Fibroblast of skin of back (primary cell): ENCODE measurements at regions not wholly inside any gene's neighbourhood (a gene's known extent, or its start where the extent isn't known, plus 50 kb on each side); places are given as distances from the start of the nearest gene placed in this dataset.

Experiments used
- DNase-seq: peaks from one replicate; pipeline ENCODE4 v3.0.0-alpha.2; 2013

DNA sequence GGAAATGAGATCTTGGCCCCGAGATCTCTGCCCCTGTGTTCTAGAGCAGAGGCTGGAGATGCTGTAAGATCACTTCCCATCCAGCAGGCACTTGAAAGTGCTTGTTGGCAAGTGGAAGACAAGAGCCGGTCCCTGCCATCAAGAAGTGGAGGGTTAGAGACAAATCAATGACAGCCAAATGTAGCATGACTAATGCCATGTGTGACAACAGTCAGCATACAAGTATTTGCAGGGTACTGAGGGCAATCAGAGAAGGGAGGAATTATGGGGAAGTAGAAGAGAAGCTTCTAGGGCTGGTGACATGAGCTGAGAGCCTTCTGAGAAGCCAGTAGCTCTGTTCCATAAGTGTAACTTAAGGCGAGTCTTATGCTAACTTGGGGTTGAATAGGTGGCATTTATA lies 58.6 kb downstream of the TMEM17 start:
- peak; percentile 20 for DNase-seq

DNA sequence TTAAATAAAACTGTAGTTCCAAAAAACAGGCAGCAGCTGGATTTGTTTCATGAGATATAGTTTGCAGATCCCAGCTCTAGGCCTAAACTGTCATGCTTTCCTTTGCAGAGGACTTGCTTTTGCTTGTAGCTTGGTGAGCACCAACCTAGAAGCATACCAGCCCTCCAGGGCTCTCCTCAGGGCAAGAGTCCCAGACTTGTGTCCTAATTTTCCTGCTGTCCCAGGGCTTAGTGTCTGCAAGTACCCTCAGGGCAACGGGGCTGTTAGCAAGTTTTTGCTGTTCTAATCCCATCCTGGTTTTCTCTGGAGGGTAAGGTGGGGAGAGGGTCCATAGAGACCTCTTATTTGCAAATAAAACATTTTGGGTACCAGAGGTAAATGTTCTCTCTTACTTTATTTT lies 59.5 kb downstream of the TMEM17 start:
- no peak for DNase-seq

DNA sequence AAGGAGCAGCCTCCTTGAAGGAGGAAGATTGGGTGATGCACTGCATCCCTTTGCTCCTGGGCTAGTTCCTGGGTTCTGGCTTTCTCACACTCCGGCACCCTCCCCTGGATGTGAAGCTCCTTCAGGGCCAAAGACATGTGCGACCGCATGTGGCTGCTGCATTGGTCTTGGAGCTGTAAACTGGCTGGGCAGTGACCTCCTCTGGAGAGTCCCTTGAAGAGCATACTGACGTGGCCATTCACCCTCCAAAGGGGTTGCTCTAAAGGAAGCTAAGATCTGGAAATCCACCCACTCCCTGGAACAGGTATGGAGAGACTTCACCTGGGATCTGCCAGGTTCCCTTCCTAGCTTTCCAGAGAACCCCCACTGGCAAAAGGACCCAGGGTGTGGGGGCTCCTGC lies 62.1 kb downstream of the TMEM17 start:
- no peak for DNase-seq

DNA sequence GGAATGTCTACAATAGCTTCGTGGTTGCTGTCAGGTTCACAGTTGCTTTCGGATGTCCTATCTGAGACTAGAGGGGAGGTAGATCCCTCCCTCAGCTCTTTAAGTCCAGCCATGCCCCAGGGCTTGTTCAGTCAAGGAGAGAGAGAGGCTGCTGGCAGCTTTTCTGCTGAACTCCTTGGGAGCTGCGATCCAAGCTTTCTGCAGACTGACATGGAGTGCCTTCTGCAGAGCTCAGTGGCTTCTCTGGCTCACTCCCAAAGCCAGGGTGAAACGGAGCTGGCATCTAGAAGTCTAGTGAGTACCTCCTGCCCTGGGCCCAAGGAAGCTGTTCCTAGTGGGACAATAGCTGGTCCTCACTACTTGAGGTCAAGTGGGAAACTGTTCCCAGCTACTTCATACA lies 62.5 kb downstream of the TMEM17 start:
- no peak for DNase-seq

DNA sequence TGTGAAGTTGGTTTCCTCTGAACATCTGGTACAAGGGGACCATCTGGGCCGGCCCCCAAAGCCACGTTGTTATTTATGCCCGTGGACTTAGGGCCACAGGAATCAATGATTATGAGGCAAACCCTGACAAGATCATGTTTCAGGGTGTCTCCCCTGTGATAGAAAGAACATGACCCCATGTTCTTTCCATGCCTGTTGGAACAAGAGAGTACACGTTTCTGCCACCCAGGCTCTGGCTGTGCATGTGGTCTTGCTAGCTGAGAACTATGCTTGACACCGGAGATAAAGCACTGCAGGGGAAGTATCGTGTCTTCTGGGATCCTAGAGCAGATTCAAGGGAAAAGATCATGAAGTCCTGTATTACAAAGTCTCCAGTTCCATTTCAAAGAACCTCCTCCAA lies 64.2 kb downstream of the TMEM17 start:
- DNase-seq: no peak

DNA sequence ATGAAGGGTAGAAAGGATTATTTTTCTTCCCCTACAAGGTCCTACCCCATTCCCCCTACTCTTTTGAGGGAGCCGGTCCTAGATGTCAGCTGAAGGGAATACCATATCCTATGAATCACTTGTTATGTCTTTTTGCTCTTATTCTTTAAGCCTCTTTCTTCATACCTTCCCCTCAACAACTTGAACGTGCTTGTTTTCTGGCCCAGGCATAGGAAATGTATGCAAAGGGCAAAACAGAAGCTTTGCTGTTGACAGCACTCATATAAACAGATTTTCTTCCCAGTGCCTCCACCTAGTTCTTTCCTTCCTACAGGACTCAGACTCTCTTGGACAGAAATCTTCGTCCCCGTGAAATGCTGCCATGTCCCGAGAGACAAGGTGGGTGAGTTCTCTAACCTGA lies 64.6 kb downstream of the TMEM17 start:
- no peak for DNase-seq

DNA sequence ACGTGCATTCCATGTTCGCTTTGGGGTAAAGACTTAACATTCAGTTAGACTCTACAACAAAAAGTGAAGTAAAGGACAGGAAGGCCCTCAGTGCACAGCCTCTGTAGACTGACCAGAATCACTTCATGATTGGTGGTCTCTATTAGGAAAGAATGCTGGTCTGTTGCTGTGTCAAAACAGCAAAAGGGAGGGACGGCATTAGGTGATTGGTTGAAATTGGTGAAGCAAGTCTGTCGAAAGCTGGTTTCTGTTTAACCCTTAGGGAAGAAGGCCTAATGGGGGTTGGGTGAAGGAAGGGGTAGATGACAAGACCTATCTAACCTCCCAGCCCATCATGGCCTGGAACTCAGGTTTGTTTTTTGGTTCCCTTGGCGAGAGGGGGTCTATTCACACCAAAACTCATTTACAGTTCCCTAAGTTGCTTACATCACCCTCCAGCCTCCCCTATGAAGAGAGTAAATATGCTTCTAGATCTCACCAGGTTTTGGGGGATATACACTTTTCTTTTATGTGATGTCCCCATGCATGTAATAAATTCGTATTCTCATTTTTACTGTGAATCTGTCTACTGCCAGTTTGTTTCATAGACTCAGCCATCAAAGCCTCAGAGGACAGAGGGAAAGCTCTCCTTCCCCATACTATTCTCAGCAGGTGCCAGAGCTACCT lies 65.6 kb downstream of the TMEM17 start:
- DNase-seq: no peak

DNA sequence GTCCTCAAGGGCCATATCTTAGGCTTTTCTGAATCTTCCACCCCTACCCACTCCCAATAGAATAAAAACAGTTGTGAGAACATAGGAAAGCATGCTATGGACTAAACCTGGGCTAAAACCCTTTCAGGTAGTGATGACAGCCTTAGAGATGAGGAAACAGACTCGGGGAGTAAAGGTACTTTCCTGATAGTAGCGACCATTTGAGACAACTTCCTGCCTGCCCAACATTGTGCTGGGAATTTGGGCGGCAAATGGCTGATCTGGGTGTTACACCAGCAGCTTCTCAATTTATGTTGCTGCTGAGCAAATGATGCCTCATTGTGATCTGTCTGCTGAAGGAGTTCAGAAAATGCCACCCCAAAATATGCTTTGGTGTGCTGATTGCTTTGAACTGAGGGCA lies 66.6 kb downstream of the TMEM17 start:
- DNase-seq: no peak

DNA sequence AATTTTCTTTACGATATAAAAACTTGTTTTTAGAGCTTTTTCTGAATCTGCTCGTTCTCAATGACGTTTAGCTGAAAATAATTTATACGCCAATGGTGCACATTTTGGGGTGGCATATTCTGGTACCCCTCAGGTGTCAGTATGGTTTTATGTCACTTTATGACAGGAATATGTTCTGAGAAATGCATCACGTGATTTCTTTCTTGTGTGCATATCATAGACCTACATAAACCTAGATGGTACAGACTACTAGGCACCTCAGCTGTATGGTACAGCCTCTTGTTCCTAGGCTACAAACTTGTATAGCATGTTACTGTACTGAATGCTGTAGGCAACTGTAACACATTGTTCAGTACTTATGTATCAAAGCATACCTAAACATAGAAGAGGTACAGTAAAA lies 68.2 kb downstream of the TMEM17 start:
- DNase-seq: no peak

DNA sequence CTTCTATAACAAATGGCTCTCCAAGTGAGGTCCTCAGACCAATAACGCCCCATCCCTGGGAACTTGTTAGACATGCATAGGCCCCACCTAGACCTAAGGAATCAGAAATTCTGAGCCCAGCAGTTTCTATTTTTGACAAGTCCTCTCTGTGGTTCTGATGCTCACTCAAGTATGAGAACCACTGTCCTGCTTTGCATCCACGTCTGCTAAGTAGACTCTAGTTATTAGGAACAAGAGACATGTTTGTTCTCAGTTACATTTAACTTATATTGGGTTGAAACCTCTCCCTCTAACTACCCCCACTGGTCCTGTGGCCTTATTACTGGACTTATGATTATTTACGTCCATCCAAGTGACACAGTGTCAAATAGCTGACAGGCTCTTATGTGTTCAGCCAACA lies 70.3 kb downstream of the TMEM17 start:
- DNase-seq: no peak

DNA sequence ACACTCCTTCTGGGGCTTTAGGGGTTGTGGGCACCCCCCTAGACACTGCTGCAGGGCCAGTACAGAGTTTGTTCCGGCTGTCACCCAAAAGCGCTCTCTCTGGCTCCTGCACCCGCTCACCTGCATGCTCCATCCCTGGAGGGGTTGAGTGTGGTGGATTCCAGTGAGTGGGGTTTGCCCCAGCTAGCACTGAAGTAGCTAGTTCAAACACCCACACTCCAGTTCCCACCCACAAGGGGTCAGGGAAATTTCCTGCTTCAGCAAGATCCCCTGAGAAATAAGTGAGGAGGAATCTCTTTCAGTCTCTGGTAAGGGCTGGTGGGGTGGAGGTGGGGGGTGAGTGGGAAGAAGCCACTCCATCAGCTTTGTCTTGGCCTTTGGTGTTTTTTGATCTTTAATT lies 73.6 kb downstream of the TMEM17 start:
- no peak for DNase-seq

DNA sequence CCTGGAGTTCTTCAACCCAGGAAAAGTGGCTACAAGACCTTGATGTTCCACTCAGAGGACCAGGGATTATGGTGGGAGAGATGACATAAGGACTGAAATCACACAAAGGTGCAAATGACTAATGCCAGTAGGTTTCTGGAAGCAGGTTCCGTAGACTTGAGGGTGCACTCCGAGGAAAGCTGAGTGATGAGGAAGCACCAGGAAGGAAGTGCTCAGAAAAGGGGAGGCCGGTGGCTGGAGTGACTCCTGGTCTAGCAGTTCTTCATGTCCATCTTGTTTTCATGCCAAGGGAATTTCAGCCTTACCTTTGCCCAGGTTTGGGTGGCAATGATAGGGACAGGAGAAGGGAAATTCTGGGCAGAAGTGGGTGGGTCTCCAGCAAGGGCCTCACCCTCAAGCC lies 74.5 kb downstream of the TMEM17 start:
- no peak for DNase-seq

DNA sequence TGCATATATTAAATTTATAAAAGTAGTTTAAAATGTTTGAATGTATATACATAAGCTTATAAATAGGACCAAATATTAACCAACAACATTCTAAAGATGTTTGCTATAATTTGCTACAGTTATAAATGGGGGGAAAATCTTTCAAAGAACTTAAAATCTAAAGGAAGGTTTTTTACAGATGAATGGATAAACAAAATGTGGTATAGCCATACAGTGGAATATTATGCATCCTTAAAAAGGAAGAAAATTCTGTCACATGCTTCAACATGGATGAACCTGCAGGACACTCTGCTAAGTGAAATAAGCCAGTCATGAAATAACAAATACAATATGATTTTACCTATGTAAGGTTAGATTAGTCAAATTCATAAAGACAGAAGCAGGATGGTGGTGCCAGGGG lies 75.8 kb downstream of the TMEM17 start:
- no peak for DNase-seq

DNA sequence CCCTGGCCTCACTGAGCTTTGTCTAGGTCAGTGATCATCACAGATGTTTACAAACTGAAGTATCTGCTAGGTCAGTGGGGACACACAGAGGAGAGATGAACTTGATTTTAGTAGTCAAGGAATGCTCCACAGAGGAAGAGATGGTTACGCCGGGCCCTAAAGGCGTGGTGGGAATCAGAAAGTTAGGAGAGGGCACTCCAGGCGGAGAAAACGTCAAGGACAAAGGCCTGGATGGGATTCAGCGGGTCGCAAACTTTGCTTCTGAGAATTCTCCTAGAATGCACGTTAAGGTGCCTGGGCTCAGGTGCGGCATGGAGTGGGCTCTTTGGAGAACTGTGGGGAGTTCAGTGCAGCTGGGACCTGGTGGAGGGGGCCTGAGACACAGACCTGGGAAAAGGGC lies 78.8 kb downstream of the TMEM17 start:
- DNase-seq: no peak

DNA sequence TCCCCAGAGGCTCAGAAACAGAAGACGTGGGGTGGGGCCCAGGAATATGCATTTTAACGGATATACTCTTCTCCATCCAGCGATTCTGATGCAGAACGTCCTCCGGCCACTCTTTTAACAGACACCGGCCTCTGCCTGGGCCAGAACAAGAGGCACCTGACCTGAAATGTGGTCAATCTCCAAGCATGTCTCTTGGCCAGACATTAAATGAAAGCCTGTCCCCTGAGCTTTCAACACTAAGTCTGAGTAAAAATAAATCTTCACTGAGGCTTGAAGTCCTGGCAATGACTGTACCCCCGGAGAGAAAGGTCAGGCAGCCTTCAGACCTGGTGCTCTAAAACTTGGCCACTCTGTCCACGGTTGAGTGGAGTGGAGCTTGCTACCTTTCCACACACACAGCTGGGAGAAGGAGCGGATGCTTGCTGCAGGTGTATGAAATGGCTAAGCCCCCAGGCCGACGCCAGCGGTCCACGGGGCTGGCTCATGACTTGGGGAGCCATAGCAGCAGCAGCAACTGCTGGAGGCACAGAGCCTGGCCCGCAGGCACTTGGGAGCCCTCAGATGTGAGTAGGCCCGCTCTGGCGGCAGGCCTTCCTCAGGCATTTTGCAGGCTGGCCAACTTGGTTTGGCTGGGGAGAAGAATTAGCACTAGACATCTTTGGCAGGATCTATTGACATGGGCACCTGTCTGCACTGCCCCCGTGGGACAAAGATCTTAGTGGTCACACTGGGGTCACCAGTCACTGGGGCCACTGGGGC lies 79.7 kb downstream of the TMEM17 start:
- DNase-seq: no peak

DNA sequence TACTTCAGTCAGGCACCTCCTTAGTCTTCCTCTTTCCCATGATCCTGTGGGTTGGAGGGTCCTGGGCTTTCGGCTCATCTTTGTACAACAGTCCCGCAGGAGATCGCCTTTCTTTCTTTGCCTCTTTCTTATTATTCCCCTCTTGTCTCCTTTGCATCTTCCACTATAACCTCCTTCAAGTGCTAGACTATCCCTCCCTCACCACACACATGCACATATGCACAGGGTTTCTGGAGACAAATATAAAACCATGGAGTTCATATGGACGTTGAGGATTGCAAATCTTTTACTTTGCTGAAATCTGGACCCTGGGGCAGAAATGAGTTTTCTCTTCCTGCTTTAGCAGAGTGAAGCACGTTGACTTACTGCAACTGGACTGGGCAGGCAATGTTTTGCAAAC lies 80.3 kb downstream of the TMEM17 start:
- DNase-seq: no peak

DNA sequence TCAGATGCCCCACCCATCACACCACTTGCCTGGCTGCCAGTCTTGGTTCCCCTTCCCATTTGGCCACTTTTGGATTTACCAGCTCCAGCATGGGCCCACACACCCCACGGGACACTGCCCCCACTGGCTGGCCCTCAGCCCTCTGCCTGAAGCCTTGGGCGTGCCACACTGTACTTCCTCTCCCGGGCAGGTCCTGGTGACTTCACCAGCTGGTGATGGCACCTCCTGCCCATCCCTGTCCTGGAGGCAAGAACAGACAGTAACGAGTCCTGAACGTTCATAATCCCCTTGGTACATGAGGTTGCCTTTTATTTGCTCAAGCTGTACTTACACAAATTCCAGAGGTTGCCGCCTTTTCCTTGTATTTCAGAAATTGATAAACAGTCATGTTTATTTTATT lies 81.1 kb downstream of the TMEM17 start:
- DNase-seq: no peak

DNA sequence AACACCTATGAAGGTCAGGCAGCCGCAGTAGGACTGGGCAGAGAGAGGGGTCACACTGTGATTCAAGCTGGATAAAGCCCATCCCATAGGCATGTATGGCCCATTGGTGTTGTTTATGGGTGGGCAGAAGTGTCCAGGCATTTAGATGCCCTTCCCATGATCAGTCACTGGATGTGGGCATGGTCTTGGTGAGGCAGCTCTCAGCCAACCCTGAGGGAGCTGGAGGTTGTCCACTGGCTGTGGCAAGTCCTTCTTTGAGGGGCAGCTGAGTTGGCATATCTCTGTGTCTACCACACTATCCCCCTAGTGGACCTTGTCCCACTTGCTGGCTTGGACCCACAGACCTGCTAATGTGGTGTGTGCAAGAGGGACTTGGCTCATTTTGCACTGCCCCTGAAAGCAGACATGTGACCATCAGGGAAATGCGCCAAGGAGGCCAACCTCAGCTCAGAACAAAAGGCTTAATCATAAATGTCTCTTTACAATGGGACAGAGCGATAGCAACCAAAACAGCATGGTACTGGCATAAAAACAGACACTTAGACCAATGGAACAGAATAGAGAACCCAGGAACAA lies 82.0 kb downstream of the TMEM17 start:
- no peak for DNase-seq

DNA sequence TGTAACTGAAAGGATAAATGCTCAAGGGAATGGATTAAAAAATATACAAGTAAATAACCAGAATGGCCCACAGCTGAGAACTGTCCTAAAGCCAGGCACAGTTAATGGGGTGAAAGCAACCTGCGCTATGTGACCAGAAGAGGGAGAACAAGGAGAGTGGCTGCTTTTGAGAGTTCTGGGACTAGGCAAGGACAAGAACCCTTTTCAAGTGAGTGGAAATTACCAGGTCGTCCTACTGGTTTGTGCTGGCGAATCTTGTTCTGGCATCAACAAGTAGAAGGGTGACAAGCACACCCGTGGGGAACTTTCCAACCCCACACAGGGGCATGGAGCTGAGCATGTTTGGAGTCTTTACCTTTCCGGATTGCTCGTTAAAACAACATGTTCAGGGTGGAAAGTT lies 82.8 kb downstream of the TMEM17 start:
- DNase-seq: no peak

DNA sequence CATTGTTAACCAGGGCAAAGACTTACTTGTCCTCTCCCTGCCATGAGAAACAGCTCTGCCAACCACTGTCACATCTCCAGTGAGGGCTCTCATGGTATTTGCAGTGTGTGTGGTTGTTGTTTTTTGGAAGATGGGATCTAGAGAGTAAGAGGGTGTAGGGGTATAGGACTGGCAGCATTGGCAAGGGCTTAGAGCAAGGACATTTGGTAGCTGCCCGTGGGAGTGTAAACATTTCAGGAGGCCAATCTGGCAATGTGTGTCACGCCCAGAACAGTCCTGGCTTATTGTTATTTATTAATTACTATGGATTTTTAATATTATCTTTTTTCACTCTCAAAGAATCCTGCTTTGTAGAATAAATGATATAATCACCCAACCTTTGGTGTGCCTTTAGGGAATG lies 90.5 kb downstream of the TMEM17 start:
- no peak for DNase-seq

DNA sequence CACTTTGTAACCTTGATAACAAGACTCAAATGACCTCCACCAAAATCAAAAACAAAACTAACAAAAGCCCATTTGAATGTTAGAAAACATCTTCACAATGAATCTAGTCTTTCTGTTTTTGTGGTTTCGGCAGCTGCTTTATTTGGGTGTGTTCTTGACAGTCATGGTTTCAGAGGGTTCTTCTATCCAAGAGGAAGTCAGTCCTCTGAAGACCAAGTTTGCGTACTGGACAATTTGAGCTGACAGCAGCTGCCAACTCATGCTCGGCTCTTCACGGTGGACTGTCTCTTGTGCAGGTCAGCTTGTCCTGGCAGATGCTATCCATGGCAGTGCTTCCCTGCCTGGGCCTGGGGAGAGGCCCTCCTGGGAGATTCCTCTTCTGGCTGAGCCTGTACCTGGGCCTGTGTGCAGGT lies 91.0 kb downstream of the TMEM17 start:
- no peak for DNase-seq

DNA sequence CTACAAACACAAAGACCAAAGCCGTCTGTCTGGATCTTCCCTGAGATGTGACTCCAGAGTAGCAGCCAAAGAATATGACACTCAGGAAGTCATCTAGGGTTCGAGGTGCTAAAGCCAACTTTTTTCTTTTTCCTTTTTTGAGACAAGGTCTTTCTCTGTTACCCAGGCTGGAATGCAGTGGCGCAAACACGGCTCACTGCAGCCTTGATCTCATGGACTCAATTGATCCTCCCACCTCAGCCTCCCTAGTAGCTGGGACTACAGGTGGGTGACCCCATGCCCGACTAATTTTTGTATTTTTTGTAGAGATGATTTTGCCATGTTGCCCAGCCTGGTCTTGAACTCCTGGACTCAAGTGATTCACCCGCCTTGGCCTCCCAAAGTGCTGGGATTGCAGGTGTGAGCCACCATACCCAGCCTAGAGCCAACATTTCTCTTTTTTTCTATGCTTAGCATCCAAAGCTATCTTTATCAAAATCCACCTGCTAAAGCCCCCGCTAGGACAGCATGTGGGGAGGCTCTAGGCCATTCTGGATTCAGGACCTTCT lies 92.8 kb downstream of the TMEM17 start:
- DNase-seq: no peak

DNA sequence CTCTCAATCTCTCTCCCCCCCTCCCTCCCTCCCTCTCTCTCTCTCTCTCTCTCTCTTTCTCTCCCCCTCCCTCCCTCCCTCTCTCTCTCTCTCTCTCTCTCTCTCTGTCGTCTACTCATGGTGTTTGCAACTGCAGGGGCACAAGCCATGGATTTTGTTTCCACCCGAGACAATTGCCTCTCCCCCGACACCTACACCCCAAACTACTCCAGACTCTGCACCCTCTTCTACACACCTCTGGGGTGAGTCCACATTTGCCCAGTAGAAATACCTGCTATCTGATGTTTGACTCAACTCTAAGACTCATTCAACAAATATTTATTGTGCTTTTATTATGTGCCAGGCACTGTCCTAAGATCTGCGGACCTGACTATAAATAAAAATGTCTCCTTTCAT lies 93.7 kb downstream of the TMEM17 start:
- DNase-seq: no peak

DNA sequence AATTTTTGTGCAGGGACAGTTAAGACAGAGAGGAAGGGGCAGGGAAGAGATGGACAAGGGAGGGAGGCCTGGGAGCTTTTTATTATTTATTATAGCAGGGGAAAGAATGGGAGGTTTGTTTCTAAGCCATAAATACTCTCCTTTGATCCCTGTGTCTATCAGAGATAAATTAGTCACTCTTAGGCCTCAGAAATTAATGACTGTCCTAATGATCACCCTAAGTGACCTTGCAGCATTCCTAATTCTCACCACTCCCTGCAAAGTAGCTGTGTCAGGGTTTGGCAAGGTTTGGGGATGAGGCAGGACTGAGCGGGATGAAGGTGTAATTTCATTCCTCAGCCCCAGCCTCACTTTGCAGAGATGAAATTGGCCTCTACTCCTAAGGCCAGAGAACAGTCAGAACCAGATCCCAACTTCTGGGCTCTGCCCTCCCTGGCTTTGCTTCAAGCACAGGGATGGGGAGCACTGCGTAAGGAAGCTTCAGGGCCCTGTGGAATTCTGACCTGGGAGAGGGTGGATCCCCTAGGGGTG lies 95.0 kb downstream of the TMEM17 start:
- no peak for DNase-seq
